GM12891 (cell line): ENCODE measurements at regions not wholly inside any gene's neighbourhood (a gene's known extent, or its start where the extent isn't known, plus 50 kb on each side); places are given as distances from the start of the nearest gene placed in this dataset.

Experiments used
- PAX5 ChIP-seq: IDR thresholded peaks from 2 replicates; pipeline ENCODE4 v1.6.1; 2011; ENCODE audit warnings: low read length, moderate library complexity, mild to moderate bottlenecking; ENCODE audit not compliant: insufficient read depth, severe bottlenecking
- POLR2A ChIP-seq: IDR thresholded peaks from 2 replicates; pipeline ENCODE4 v1.6.1; 2011; ENCODE audit warnings: low read depth, low read length, control low read depth
- POLR2AphosphoS5 ChIP-seq: IDR thresholded peaks from 2 replicates; pipeline ENCODE4 v1.6.1; 2011; ENCODE audit warnings: low read depth, low read length, control low read depth
- POU2F2 ChIP-seq: IDR thresholded peaks from 2 replicates; pipeline ENCODE4 v1.6.1; 2011; ENCODE audit warnings: low read depth, mild to moderate bottlenecking, control low read depth, low read length, moderate library complexity
- SPI1 ChIP-seq: IDR thresholded peaks from 2 replicates; pipeline ENCODE4 v1.6.1; 2011; ENCODE audit warnings: low read depth, low read length, control low read depth
- TAF1 ChIP-seq: IDR thresholded peaks from 2 replicates; pipeline ENCODE4 v1.6.1; 2011; ENCODE audit warnings: low read depth, low read length, control low read depth

DNA sequence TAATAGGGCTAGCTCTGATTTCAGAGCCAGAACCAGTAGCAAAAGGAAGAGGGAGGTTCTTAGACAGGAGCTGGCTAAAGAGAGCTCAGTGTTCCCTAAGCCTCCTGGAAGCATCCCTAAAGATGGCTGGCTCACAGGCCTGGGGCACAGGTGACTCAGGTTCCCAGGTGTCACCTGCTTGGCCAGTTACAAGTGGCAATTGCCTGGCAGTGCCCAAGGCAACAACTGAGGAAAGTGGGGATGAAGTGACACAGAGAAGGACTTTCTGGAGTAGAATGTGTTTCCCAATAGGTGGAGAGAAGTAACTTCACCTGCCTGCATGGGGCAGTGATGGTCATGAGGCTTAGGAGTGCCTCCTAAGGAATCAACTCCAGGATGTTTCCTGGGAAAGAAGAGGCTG lies 66.5 kb upstream of the EEPD1 start:
- no peak for TF ChIP-seq POLR2A
- no peak for TF ChIP-seq POLR2AphosphoS5
- no peak for TF ChIP-seq TAF1
- no peak for TF ChIP-seq POU2F2
- no peak for TF ChIP-seq SPI1
- TF ChIP-seq PAX5 = no peak
